GM23338 (cell line): ENCODE measurements at regions not wholly inside any gene's neighbourhood (a gene's known extent, or its start where the extent isn't known, plus 50 kb on each side); places are given as distances from the start of the nearest gene placed in this dataset.

ENCODE experiments used
- ATAC-seq: fragments of 200-7000 bp; cut with Tn5 transposase; 3 replicates; pipeline ENCODE4 v1.9.1; 2020
- DNase-seq: peaks from one replicate; pipeline ENCODE4 v3.0.0-alpha.2; 2015; ENCODE audit warnings: low spot score
- H2AFZ ChIP-seq: fragments of 200-600 bp; sonication (generic); 2 replicates; pipeline ENCODE4 v1.8.0; 2016; ENCODE audit warnings: antibody characterized with exemption, mild to moderate bottlenecking, moderate library complexity
- H3F3A ChIP-seq: fragments of 200-600 bp; sonication (generic); replicated peaks from 2 replicates; pipeline ENCODE4 v1.8.0; 2017; ENCODE audit warnings: antibody characterized with exemption, mixed run types, low read depth
- H3K27ac ChIP-seq: fragments of 200-600 bp; sonication (generic); 2 replicates; pipeline ENCODE4 v1.6.1; 2016; ENCODE audit warnings: low read depth
- H3K27me3 ChIP-seq: fragments of 200-600 bp; sonication (generic); 2 replicates; pipeline ENCODE4 v1.8.0; 2016; ENCODE audit warnings: mild to moderate bottlenecking, mixed run types, moderate library complexity; ENCODE audit not compliant: insufficient read depth
- H3K36me3 ChIP-seq: fragments of 200-600 bp; sonication (generic); 2 replicates; pipeline ENCODE4 v1.8.0; 2016; ENCODE audit warnings: mild to moderate bottlenecking; ENCODE audit not compliant: insufficient read depth
- H3K4me1 ChIP-seq: fragments of 200-600 bp; sonication (generic); 2 replicates; pipeline ENCODE4 v1.8.0; 2016; ENCODE audit warnings: mild to moderate bottlenecking, moderate library complexity; ENCODE audit not compliant: insufficient read depth
- H3K4me2 ChIP-seq: fragments of 200-600 bp; sonication (generic); 2 replicates; pipeline ENCODE4 v1.7.1; 2017; ENCODE audit warnings: mixed run types
- H3K4me3 ChIP-seq: fragments of 200-600 bp; sonication (generic); 2 replicates; pipeline ENCODE4 v1.6.1; 2016; ENCODE audit warnings: mixed run types
- H3K79me2 ChIP-seq: fragments of 200-600 bp; sonication (generic); replicated peaks from 2 replicates; pipeline ENCODE4 v1.8.0; 2017; ENCODE audit warnings: mild to moderate bottlenecking; ENCODE audit not compliant: insufficient read depth
- H3K9me2 ChIP-seq: fragments of 200-600 bp; sonication (generic); 2 replicates; pipeline ENCODE4 v1.8.0; 2017; ENCODE audit not compliant: insufficient read depth
- H4K20me1 ChIP-seq: fragments of 200-600 bp; sonication (generic); replicated peaks from 2 replicates; pipeline ENCODE4 v1.8.0; 2017; ENCODE audit warnings: mild to moderate bottlenecking; ENCODE audit not compliant: insufficient read depth
- H3K27ac Mint-ChIP-seq: 2 replicates; pipeline ENCODE4 v1.8.0; 2020; ENCODE audit warnings: inconsistent platforms, mild to moderate bottlenecking, moderate library complexity, mixed read lengths
- H3K27me3 Mint-ChIP-seq: 3 replicates; pipeline ENCODE4 v1.8.0; 2022; ENCODE audit warnings: low read depth, mild to moderate bottlenecking, moderate library complexity, mixed read lengths, inconsistent platforms; ENCODE audit not compliant: insufficient read depth, poor library complexity
- H3K36me3 Mint-ChIP-seq: 3 replicates; pipeline ENCODE4 v1.8.0; 2021; ENCODE audit warnings: low read depth, mild to moderate bottlenecking, inconsistent platforms, moderate library complexity, mixed read lengths
- H3K4me1 Mint-ChIP-seq: 3 replicates; pipeline ENCODE4 v1.8.0; 2020; ENCODE audit warnings: mild to moderate bottlenecking, inconsistent platforms, mixed read lengths
- H3K4me3 Mint-ChIP-seq: 3 replicates; pipeline ENCODE4 v1.8.0; 2021; ENCODE audit warnings: moderate library complexity, mild to moderate bottlenecking, inconsistent platforms, mixed read lengths
- H3K9me3 Mint-ChIP-seq: 3 replicates; pipeline ENCODE4 v1.8.0; 2020; ENCODE audit warnings: moderate library complexity, mild to moderate bottlenecking, inconsistent platforms, mixed read lengths
- EZH2 ChIP-seq: fragments of 200-600 bp; sonication (generic); IDR thresholded peaks from one replicate; pipeline ENCODE4 v1.8.0; 2017; ENCODE audit warnings: antibody characterized with exemption, mild to moderate bottlenecking, low read depth; ENCODE audit not compliant: unreplicated experiment
- EZH2phosphoT487 ChIP-seq: fragments of 200-600 bp; sonication (generic); IDR thresholded peaks from one replicate; pipeline ENCODE4 v1.8.1; 2018; ENCODE audit warnings: antibody characterized with exemption; ENCODE audit not compliant: unreplicated experiment
- POLR2AphosphoS5 ChIP-seq: IDR thresholded peaks from 2 replicates; pipeline ENCODE4 v1.6.1; 2016; ENCODE audit warnings: antibody characterized with exemption, low read depth
- STAT1 ChIP-seq: IDR thresholded peaks from one replicate; pipeline ENCODE4 v1.6.1; 2016; ENCODE audit warnings: antibody characterized with exemption; ENCODE audit not compliant: unreplicated experiment
- ZNF114 ChIP-seq: fragments of 250-450 bp; sonication (Bioruptor Pico); IDR thresholded peaks from 2 replicates; pipeline ENCODE4 v1.5.0; 2020; ENCODE audit warnings: mild to moderate bottlenecking, moderate library complexity
- ZNF331 ChIP-seq: fragments of 250-450 bp; sonication (Bioruptor Pico); IDR thresholded peaks from 2 replicates; pipeline ENCODE4 v1.5.0; 2020; ENCODE audit warnings: low read depth, mild to moderate bottlenecking, moderate library complexity
- TF ChIP-seq, protein P1 (sequence below): IDR thresholded peaks from 2 replicates; pipeline ENCODE4 v1.6.1; 2016; ENCODE audit warnings: antibody characterized with exemption
- TF ChIP-seq, protein P2 (sequence below): IDR thresholded peaks from one replicate; pipeline ENCODE4 v1.6.1; 2018; ENCODE audit warnings: antibody characterized with exemption; ENCODE audit not compliant: unreplicated experiment
- TF ChIP-seq, protein P3 (sequence below), 2 experiments: fragments of 200-600 bp in 1 of 2; sonication (generic) in 1 of 2; conservative IDR thresholded peaks; 2 replicates each; pipeline versions ENCODE4 v1.5.1 to v1.6.1; 2016 to 2017; ENCODE audit warnings: antibody characterized with exemption in 2 of 2, low read depth in 2 of 2, mild to moderate bottlenecking in 2 of 2, moderate library complexity in 1 of 2
- TF ChIP-seq, protein P4 (sequence below): fragments of 250-450 bp; sonication (Bioruptor Pico); IDR thresholded peaks from 2 replicates; pipeline ENCODE4 v1.5.0; 2020; ENCODE audit warnings: mild to moderate bottlenecking, moderate library complexity

DNA sequence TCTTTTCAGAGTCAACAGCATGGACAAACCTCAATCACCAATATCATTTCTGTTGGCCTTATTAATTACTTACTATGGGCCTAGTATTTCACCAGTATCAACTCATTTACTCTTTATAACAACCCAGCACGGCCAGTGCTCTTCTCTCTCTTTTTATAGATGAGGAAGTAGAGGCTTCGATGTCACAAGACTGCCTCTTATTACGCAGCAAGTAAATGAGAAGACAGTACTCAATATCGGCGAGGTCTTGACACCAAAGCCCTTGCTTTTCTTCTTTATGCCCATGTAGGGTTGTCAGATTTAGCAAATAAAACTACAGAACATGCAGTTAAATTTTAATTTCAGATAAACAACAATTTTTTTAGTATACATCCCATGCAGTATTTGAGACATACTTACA lies 99.0 kb upstream of the KCNMB2 start (continued):
- TF ChIP-seq, protein P1, sequence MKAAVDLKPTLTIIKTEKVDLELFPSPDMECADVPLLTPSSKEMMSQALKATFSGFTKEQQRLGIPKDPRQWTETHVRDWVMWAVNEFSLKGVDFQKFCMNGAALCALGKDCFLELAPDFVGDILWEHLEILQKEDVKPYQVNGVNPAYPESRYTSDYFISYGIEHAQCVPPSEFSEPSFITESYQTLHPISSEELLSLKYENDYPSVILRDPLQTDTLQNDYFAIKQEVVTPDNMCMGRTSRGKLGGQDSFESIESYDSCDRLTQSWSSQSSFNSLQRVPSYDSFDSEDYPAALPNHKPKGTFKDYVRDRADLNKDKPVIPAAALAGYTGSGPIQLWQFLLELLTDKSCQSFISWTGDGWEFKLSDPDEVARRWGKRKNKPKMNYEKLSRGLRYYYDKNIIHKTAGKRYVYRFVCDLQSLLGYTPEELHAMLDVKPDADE, result no peak
- TF ChIP-seq, protein P2, sequence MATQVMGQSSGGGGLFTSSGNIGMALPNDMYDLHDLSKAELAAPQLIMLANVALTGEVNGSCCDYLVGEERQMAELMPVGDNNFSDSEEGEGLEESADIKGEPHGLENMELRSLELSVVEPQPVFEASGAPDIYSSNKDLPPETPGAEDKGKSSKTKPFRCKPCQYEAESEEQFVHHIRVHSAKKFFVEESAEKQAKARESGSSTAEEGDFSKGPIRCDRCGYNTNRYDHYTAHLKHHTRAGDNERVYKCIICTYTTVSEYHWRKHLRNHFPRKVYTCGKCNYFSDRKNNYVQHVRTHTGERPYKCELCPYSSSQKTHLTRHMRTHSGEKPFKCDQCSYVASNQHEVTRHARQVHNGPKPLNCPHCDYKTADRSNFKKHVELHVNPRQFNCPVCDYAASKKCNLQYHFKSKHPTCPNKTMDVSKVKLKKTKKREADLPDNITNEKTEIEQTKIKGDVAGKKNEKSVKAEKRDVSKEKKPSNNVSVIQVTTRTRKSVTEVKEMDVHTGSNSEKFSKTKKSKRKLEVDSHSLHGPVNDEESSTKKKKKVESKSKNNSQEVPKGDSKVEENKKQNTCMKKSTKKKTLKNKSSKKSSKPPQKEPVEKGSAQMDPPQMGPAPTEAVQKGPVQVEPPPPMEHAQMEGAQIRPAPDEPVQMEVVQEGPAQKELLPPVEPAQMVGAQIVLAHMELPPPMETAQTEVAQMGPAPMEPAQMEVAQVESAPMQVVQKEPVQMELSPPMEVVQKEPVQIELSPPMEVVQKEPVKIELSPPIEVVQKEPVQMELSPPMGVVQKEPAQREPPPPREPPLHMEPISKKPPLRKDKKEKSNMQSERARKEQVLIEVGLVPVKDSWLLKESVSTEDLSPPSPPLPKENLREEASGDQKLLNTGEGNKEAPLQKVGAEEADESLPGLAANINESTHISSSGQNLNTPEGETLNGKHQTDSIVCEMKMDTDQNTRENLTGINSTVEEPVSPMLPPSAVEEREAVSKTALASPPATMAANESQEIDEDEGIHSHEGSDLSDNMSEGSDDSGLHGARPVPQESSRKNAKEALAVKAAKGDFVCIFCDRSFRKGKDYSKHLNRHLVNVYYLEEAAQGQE, result no peak
- TF ChIP-seq, protein P3, sequence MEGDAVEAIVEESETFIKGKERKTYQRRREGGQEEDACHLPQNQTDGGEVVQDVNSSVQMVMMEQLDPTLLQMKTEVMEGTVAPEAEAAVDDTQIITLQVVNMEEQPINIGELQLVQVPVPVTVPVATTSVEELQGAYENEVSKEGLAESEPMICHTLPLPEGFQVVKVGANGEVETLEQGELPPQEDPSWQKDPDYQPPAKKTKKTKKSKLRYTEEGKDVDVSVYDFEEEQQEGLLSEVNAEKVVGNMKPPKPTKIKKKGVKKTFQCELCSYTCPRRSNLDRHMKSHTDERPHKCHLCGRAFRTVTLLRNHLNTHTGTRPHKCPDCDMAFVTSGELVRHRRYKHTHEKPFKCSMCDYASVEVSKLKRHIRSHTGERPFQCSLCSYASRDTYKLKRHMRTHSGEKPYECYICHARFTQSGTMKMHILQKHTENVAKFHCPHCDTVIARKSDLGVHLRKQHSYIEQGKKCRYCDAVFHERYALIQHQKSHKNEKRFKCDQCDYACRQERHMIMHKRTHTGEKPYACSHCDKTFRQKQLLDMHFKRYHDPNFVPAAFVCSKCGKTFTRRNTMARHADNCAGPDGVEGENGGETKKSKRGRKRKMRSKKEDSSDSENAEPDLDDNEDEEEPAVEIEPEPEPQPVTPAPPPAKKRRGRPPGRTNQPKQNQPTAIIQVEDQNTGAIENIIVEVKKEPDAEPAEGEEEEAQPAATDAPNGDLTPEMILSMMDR (conservative IDR thresholded peaks at IDR 0.05; ENCODE audit: low read depth in 2 of 2), result no peak
- TF ChIP-seq POLR2AphosphoS5, result no peak
- TF ChIP-seq ZNF114 (CRISPR knock-in tag), result no peak
- TF ChIP-seq EZH2phosphoT487, result no peak
- TF ChIP-seq EZH2, result no peak
- no peak for TF ChIP-seq STAT1

DNA sequence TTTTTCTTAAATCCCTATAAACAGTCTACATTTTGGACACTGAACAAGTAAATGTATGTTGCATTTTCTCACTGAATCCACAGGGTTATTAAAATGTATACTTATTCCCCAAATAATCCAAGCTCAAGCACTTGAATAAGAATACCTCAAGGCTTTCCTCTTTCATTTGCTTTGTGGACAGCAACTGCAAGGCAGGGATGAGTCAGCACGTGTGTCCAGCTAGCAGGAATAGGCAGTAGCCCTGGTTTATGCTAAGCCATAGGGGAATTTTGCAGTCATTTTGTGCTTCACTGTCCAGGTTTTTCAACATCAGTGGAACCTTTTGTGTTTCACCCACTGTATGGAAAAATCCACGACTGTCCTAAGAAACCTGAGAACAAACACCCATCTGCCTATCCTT lies 96.7 kb upstream of the KCNMB2 start:
- Histone ChIP-seq H3F3A (no peaks in the 10 kb centered on the region), H3K27ac (no peak overlapping the region), H3K4me3 (no peak overlapping the region), H2AFZ (peak overlapping the region; percentile 92; the same call in 1 of the 2 replicates), H3K9me2 (no peaks in the 10 kb centered on the region), H4K20me1 (no peaks in the 10 kb centered on the region), H3K36me3 (no peaks in the 10 kb centered on the region), H3K4me1 (peaks cover 10% of the 10 kb centered on the region; the same call in 1 of the 2 replicates), H3K79me2 (no peaks in the 10 kb centered on the region), H3K27me3 (no peaks in the 10 kb centered on the region), H3K4me2 (no peak overlapping the region)
- no peak for ATAC-seq
- H3K27me3 Mint-ChIP-seq, result no peaks in the 10 kb centered on the region
- H3K27ac Mint-ChIP-seq, result peak overlapping the region; percentile 67
- no peaks in the 10 kb centered on the region for H3K9me3 Mint-ChIP-seq
- H3K4me3 Mint-ChIP-seq, result no peak overlapping the region
- no peaks in the 10 kb centered on the region for H3K36me3 Mint-ChIP-seq
- peak; percentile 24 for DNase-seq
- H3K4me1 Mint-ChIP-seq, result peaks cover 8% of the 10 kb centered on the region
- TF ChIP-seq, protein P4, sequence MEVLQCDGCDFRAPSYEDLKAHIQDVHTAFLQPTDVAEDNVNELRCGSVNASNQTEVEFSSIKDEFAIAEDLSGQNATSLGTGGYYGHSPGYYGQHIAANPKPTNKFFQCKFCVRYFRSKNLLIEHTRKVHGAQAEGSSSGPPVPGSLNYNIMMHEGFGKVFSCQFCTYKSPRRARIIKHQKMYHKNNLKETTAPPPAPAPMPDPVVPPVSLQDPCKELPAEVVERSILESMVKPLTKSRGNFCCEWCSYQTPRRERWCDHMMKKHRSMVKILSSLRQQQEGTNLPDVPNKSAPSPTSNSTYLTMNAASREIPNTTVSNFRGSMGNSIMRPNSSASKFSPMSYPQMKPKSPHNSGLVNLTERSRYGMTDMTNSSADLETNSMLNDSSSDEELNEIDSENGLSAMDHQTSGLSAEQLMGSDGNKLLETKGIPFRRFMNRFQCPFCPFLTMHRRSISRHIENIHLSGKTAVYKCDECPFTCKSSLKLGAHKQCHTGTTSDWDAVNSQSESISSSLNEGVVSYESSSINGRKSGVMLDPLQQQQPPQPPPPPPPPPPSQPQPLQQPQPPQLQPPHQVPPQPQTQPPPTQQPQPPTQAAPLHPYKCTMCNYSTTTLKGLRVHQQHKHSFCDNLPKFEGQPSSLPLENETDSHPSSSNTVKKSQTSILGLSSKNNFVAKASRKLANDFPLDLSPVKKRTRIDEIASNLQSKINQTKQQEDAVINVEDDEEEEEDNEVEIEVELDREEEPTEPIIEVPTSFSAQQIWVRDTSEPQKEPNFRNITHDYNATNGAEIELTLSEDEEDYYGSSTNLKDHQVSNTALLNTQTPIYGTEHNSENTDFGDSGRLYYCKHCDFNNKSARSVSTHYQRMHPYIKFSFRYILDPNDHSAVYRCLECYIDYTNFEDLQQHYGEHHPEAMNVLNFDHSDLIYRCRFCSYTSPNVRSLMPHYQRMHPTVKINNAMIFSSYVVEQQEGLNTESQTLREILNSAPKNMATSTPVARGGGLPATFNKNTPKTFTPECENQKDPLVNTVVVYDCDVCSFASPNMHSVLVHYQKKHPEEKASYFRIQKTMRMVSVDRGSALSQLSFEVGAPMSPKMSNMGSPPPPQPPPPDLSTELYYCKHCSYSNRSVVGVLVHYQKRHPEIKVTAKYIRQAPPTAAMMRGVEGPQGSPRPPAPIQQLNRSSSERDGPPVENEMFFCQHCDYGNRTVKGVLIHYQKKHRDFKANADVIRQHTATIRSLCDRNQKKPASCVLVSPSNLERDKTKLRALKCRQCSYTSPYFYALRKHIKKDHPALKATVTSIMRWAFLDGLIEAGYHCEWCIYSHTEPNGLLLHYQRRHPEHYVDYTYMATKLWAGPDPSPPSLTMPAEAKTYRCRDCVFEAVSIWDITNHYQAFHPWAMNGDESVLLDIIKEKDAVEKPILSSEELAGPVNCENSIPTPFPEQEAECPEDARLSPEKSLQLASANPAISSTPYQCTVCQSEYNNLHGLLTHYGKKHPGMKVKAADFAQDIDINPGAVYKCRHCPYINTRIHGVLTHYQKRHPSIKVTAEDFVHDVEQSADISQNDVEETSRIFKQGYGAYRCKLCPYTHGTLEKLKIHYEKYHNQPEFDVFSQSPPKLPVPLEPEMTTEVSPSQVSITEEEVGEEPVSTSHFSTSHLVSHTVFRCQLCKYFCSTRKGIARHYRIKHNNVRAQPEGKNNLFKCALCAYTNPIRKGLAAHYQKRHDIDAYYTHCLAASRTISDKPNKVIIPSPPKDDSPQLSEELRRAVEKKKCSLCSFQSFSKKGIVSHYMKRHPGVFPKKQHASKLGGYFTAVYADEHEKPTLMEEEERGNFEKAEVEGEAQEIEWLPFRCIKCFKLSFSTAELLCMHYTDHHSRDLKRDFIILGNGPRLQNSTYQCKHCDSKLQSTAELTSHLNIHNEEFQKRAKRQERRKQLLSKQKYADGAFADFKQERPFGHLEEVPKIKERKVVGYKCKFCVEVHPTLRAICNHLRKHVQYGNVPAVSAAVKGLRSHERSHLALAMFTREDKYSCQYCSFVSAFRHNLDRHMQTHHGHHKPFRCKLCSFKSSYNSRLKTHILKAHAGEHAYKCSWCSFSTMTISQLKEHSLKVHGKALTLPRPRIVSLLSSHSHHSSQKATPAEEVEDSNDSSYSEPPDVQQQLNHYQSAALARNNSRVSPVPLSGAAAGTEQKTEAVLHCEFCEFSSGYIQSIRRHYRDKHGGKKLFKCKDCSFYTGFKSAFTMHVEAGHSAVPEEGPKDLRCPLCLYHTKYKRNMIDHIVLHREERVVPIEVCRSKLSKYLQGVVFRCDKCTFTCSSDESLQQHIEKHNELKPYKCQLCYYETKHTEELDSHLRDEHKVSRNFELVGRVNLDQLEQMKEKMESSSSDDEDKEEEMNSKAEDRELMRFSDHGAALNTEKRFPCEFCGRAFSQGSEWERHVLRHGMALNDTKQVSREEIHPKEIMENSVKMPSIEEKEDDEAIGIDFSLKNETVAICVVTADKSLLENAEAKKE (CRISPR knock-in tag), result no peak
- TF ChIP-seq STAT1, result no peak
- no peak for TF ChIP-seq ZNF331 (CRISPR knock-in tag)
- TF ChIP-seq, protein P3 (conservative IDR thresholded peaks at IDR 0.05; ENCODE audit: low read depth in 2 of 2), result no peak
- TF ChIP-seq POLR2AphosphoS5, result no peak
- TF ChIP-seq EZH2, result no peak
